Osteoblast (primary cell): ENCODE measurements at regions not wholly inside any gene's neighbourhood (a gene's known extent, or its start where the extent isn't known, plus 50 kb on each side); places are given as distances from the start of the nearest gene placed in this dataset. TPM values are rescaled to one million over a fixed set of nuclear protein-coding genes. Genes with fewer than 3 reads are reported as not detected.

Experiments used
- DNase-seq: peaks from one replicate; pipeline ENCODE4 v3.0.0; 2011; ENCODE audit warnings: low spot score, mixed read lengths; ENCODE audit not compliant: insufficient read length; ENCODE audit errors: missing footprints
- H2AFZ ChIP-seq: 2 replicates; pipeline ENCODE4 v1.6.0; 2011; ENCODE audit warnings: mild to moderate bottlenecking, low read length
- H3K27ac ChIP-seq: 2 replicates; pipeline ENCODE4 v1.5.1; 2011; ENCODE audit warnings: mild to moderate bottlenecking, low read depth, low read length, moderate library complexity
- H3K27me3 ChIP-seq: 2 replicates; pipeline ENCODE4 v1.6.0; 2012; ENCODE audit warnings: mild to moderate bottlenecking, control low read depth, inconsistent platforms, low read length, moderate library complexity; ENCODE audit not compliant: insufficient read depth
- H3K36me3 ChIP-seq: 2 replicates; pipeline ENCODE4 v1.5.1; 2011; ENCODE audit warnings: mild to moderate bottlenecking, low read length, control low read depth, moderate library complexity; ENCODE audit not compliant: insufficient read depth
- H3K4me1 ChIP-seq: 2 replicates; pipeline ENCODE4 v1.5.1; 2011; ENCODE audit warnings: mild to moderate bottlenecking, low read length, control low read depth, moderate library complexity; ENCODE audit not compliant: insufficient read depth
- H3K4me2 ChIP-seq: 2 replicates; pipeline ENCODE4 v1.6.0; 2011; ENCODE audit warnings: mild to moderate bottlenecking, low read length; ENCODE audit not compliant: insufficient read depth
- H3K4me3 ChIP-seq: fragments of 200-600 bp; sonication (generic); 3 replicates; pipeline ENCODE4 v1.5.1; 2012; ENCODE audit warnings: mild to moderate bottlenecking, low read length, inconsistent platforms; ENCODE audit not compliant: insufficient read depth
- H3K79me2 ChIP-seq: 2 replicates; pipeline ENCODE4 v1.6.0; 2012; ENCODE audit warnings: mild to moderate bottlenecking, low read length, control low read depth, inconsistent platforms; ENCODE audit not compliant: insufficient read depth
- H3K9me3 ChIP-seq: 2 replicates; pipeline ENCODE4 v1.5.1; 2011; ENCODE audit warnings: low read depth, low read length, control low read depth
- H4K20me1 ChIP-seq: 2 replicates; pipeline ENCODE4 v1.6.0; 2012; ENCODE audit warnings: mild to moderate bottlenecking, low read length, control low read depth; ENCODE audit not compliant: insufficient read depth
- CTCF ChIP-seq: IDR thresholded peaks from 2 replicates; pipeline ENCODE4 v1.5.1; 2011; ENCODE audit warnings: mild to moderate bottlenecking, low read depth, low read length, moderate library complexity; ENCODE audit errors: extremely low read depth
- small RNA-seq: library from RNA; depleted of rRNA; stranded (forward); fragments of <200 nt; gene quantifications from one replicate; pipeline ENCODE3, GENCODE V24; 2012

- Histone ChIP-seq H2AFZ (no peak overlapping the region), H3K4me3 (no peak overlapping the region), H3K27ac (no peak overlapping the region), H3K36me3 (no peaks in the 10 kb centered on the region), H4K20me1 (no peaks in the 10 kb centered on the region), H3K79me2 (no peaks in the 10 kb centered on the region), H3K4me2 (no peak overlapping the region), H3K9me3 (no peaks in the 10 kb centered on the region), H3K27me3 (no peaks in the 10 kb centered on the region), H3K4me1 (no peaks in the 10 kb centered on the region)
- no peak for TF ChIP-seq CTCF
- DNase-seq = no peak
These were observed 484.6 kb downstream of the SPATA31A7 start for GRCh38 chr9:61674465-61674864.

DNA sequence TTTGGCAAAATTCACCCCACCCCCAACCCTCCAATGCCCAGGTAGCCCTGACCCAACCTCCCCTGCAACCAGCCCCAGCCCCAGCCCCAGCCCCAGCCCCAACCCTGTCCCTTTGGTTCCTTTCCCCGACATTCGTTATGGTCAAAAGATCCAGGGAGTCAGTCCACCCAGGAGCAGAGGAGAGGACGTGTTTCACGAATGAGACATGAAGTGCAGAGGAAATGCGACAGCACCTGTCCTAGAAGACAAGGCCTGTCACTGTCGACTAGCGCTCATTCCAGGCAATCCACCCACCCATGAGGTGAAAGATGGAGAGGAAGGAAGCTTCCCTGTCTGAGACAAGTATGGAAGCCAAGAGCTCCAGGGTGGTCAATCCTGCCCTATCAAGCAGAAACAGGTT lies 485.0 kb downstream of the SPATA31A7 start:
- Histone ChIP-seq H3K4me1 (no peaks in the 10 kb centered on the region), H3K9me3 (no peaks in the 10 kb centered on the region), H3K27ac (no peak overlapping the region), H3K4me3 (no peak overlapping the region), H3K36me3 (no peaks in the 10 kb centered on the region), H3K79me2 (no peaks in the 10 kb centered on the region), H3K4me2 (no peak overlapping the region), H2AFZ (no peak overlapping the region), H3K27me3 (no peaks in the 10 kb centered on the region), H4K20me1 (no peaks in the 10 kb centered on the region)
- DNase-seq = no peak
- no peak for TF ChIP-seq CTCF

Small RNAs in the stretch of these regions (small RNA-seq; reads per million reads assigned to genes)
- not detected for gene RF00019
